ENCODE measurements at regions not wholly inside any gene's neighbourhood (a gene's known extent, or its start where the extent isn't known, plus 50 kb on each side); places are given as distances from the start of the nearest gene placed in this dataset.

DNA sequence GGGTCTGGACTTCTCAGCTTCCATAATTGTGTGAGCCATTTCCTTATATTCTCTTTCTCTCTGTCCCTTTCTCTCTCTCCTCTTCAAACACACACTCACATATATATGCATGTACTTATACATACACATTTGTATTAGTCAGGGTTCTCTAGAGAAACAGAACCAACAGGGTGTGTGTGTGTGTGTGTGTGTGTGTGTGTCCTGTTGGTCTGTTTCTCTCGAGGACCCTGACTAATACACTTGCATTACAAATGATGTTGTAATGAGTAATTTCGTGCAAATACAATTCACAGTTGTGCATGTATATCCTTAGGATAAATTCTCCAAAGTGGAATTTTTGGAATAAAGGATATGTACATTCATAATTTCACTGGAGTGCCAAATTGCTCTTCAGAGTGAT, 115.3 kb downstream of the NPIPB5 start:
- H3K36me3 ChIP-seq (ENCODE audit: control insufficient read depth, low read length), result no peaks in the 10 kb centered on the region
- H3K9me3 ChIP-seq (ENCODE audit: control insufficient read depth, insufficient read depth, low read length), result no peaks in the 10 kb centered on the region
- H3K4me2 ChIP-seq (ENCODE audit: low read length), result no peak overlapping the region
- no peaks in the 10 kb centered on the region for H3F3A ChIP-seq (ENCODE audit: control insufficient read depth, insufficient read depth)
- H4K20me1 ChIP-seq (ENCODE audit: control insufficient read depth, insufficient read depth, low read depth, low read length), result no peaks in the 10 kb centered on the region
- no peak for TF ChIP-seq EZH2phosphoT487 (IDR thresholded peaks at IDR 0.05; ENCODE audit: borderline replicate concordance, low read length)
- TF ChIP-seq, protein P1, sequence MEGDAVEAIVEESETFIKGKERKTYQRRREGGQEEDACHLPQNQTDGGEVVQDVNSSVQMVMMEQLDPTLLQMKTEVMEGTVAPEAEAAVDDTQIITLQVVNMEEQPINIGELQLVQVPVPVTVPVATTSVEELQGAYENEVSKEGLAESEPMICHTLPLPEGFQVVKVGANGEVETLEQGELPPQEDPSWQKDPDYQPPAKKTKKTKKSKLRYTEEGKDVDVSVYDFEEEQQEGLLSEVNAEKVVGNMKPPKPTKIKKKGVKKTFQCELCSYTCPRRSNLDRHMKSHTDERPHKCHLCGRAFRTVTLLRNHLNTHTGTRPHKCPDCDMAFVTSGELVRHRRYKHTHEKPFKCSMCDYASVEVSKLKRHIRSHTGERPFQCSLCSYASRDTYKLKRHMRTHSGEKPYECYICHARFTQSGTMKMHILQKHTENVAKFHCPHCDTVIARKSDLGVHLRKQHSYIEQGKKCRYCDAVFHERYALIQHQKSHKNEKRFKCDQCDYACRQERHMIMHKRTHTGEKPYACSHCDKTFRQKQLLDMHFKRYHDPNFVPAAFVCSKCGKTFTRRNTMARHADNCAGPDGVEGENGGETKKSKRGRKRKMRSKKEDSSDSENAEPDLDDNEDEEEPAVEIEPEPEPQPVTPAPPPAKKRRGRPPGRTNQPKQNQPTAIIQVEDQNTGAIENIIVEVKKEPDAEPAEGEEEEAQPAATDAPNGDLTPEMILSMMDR (IDR thresholded peaks at IDR 0.05; ENCODE audit: low read depth, low read length, poor library complexity, severe bottlenecking), result no peak
- H3K27me3 ChIP-seq (ENCODE audit: control insufficient read depth, low read length), result peaks cover 10% of the 10 kb centered on the region; the same call in 1 of the 2 replicates
- H3K79me2 ChIP-seq (ENCODE audit: control insufficient read depth, low read length), result no peaks in the 10 kb centered on the region
- no peak overlapping the region for H3K27ac ChIP-seq (ENCODE audit: low read depth, low read length)
- H3K9me2 ChIP-seq (replicated peaks; ENCODE audit: control insufficient read depth, low read length), result no peaks in the 10 kb centered on the region
- no peak overlapping the region for H3K4me3 ChIP-seq (ENCODE audit: low read length)
- no peaks in the 10 kb centered on the region for H3K4me1 ChIP-seq (ENCODE audit: control insufficient read depth, low read length)

DNA sequence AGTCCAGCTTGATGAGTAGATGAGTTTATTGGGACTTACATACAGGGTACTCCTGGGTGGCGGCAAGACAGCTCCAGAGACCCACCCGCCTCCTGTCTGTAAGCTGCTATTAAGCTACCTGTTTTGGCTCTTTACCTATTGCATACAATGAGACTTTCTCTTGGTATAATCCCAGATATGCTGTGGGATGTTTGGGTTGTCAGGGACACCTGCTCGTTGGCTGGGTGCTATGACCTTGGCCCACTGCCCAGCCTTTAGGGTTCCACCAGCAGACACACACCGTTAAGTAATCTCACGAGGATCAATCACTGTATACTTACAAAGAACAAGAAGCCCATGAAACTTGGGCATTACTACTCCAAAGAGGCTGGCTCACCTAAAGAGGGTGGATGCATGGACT, 116.4 kb downstream of the NPIPB5 start:
- TF ChIP-seq, protein P1 (IDR thresholded peaks at IDR 0.05; ENCODE audit: low read depth, low read length, poor library complexity, severe bottlenecking), result no peak
- TF ChIP-seq EZH2phosphoT487 (IDR thresholded peaks at IDR 0.05; ENCODE audit: borderline replicate concordance, low read length), result no peak
- Histone ChIP-seq H3K9me2 (replicated peaks; ENCODE audit: control insufficient read depth, low read length) (no peaks in the 10 kb centered on the region), H3K9me3 (ENCODE audit: control insufficient read depth, insufficient read depth, low read length) (no peaks in the 10 kb centered on the region), H3F3A (ENCODE audit: control insufficient read depth, insufficient read depth) (no peaks in the 10 kb centered on the region), H3K4me1 (ENCODE audit: control insufficient read depth, low read length) (no peaks in the 10 kb centered on the region), H3K79me2 (ENCODE audit: control insufficient read depth, low read length) (no peaks in the 10 kb centered on the region), H3K36me3 (ENCODE audit: control insufficient read depth, low read length) (no peaks in the 10 kb centered on the region), H4K20me1 (ENCODE audit: control insufficient read depth, insufficient read depth, low read depth, low read length) (no peaks in the 10 kb centered on the region), H3K4me3 (ENCODE audit: low read length) (no peak overlapping the region), H3K27me3 (ENCODE audit: control insufficient read depth, low read length) (peaks cover 14% of the 10 kb centered on the region; the same call in 1 of the 2 replicates), H3K4me2 (ENCODE audit: low read length) (no peak overlapping the region), H3K27ac (ENCODE audit: low read depth, low read length) (no peak overlapping the region)

DNA sequence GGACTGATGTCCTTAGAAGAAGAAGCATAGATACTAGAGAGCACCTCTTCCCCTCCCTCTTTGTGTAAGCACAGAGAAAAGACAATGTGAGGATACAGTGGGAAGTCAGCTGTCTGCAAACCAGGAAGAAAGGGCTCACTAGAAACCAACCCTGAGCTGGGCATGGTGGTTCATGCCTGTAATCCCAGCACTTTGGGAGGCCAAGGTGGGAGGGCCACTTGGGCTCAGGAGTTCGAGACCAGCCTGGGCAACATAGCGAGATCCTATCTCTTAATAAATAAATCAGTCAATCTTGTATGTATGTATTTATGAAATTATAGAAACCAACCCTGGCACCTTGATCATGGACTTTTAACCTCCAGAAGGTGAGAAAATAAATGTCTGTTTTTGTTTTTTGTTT, 118.3 kb downstream of the NPIPB5 start:
- Histone ChIP-seq H3K27me3 (ENCODE audit: control insufficient read depth, low read length) (peaks cover 12% of the 10 kb centered on the region; the same call in 1 of the 2 replicates), H3K27ac (ENCODE audit: low read depth, low read length) (no peak overlapping the region), H4K20me1 (ENCODE audit: control insufficient read depth, insufficient read depth, low read depth, low read length) (no peaks in the 10 kb centered on the region), H3K79me2 (ENCODE audit: control insufficient read depth, low read length) (no peaks in the 10 kb centered on the region), H3K9me2 (replicated peaks; ENCODE audit: control insufficient read depth, low read length) (no peaks in the 10 kb centered on the region), H3K4me2 (ENCODE audit: low read length) (no peak overlapping the region), H3F3A (ENCODE audit: control insufficient read depth, insufficient read depth) (no peaks in the 10 kb centered on the region), H3K4me3 (ENCODE audit: low read length) (no peak overlapping the region), H3K4me1 (ENCODE audit: control insufficient read depth, low read length) (no peaks in the 10 kb centered on the region), H3K9me3 (ENCODE audit: control insufficient read depth, insufficient read depth, low read length) (no peaks in the 10 kb centered on the region), H3K36me3 (ENCODE audit: control insufficient read depth, low read length) (no peaks in the 10 kb centered on the region)
- no peak for TF ChIP-seq EZH2phosphoT487 (IDR thresholded peaks at IDR 0.05; ENCODE audit: borderline replicate concordance, low read length)
- TF ChIP-seq, protein P1 (IDR thresholded peaks at IDR 0.05; ENCODE audit: low read depth, low read length, poor library complexity, severe bottlenecking), result no peak
